ENCODE measurements at regions not wholly inside any gene's neighbourhood (a gene's known extent, or its start where the extent isn't known, plus 50 kb on each side); places are given as distances from the start of the nearest gene placed in this dataset.

GRCh38 chr1:63122079-63122478 is 200.3 kb upstream of the FOXD3 start:
- no peaks in the 10 kb centered on the region for H3K27me3 ChIP-seq
- H3K4me3 ChIP-seq: no peak overlapping the region
- H3K36me3 ChIP-seq: no peaks in the 10 kb centered on the region
- H3K4me1 ChIP-seq (ENCODE audit: insufficient read depth): no peaks in the 10 kb centered on the region
- WGBS, 3 donors: 20 to 30% (median 21%) methylated on average over 9 of the region's 9 CpGs
- intact Hi-C loops (cut with DNase I): no loop called here
- no peak for DNase-seq
- no peaks in the 10 kb centered on the region for H3K9me3 ChIP-seq
- H3K27ac ChIP-seq: no peak overlapping the region
- TF ChIP-seq CTCF (IDR thresholded peaks at IDR 0.05) (no peak), POLR2A (IDR thresholded peaks at IDR 0.05) (no peak), EP300 (IDR thresholded peaks at IDR 0.05) (no peak)

- Histone ChIP-seq H3K4me3 (no peak overlapping the region), H3K27ac (no peak overlapping the region), H3K4me1 (ENCODE audit: insufficient read depth) (no peaks in the 10 kb centered on the region), H3K9me3 (no peaks in the 10 kb centered on the region), H3K36me3 (no peaks in the 10 kb centered on the region), H3K27me3 (no peaks in the 10 kb centered on the region)
- no peak for TF ChIP-seq EP300 (IDR thresholded peaks at IDR 0.05)
- TF ChIP-seq CTCF (IDR thresholded peaks at IDR 0.05): no peak
- no peak for TF ChIP-seq POLR2A (IDR thresholded peaks at IDR 0.05)
- intact Hi-C loops (cut with DNase I): no loop called here
- WGBS, 3 donors: 8 to 14% (median 10%) methylated on average over 3 of the region's 3 CpGs
- DNase-seq: no peak
Measured at GRCh38 chr1:63124666-63125191, 197.6 kb upstream of the FOXD3 start.

DNA sequence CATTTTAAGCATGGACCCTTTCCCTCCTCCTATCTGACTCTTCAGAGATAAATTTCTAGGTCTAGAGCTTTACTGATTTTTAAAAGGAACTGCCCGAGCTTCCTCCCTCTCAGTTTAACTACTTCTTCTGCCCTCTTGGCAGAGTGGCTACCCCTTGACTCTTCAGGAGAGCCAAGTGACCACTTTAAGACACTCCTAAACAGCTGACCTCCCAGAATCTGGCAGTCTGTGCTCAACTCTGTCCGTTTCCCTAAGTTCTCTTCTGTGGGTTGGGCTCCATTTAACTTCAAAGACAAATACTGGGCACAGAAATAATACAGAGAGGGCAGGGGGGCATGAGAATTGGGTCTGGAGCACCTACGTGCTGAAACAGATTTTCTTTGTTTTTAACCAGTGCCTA is 196.3 kb upstream of the FOXD3 start:
- TF ChIP-seq POLR2A (IDR thresholded peaks at IDR 0.05): no peak
- TF ChIP-seq EP300 (IDR thresholded peaks at IDR 0.05): no peak
- TF ChIP-seq CTCF (IDR thresholded peaks at IDR 0.05): no peak
- Histone ChIP-seq H3K36me3 (no peaks in the 10 kb centered on the region), H3K9me3 (no peaks in the 10 kb centered on the region), H3K27me3 (no peaks in the 10 kb centered on the region), H3K4me1 (ENCODE audit: insufficient read depth) (no peaks in the 10 kb centered on the region), H3K27ac (no peak overlapping the region), H3K4me3 (no peak overlapping the region)
- DNase-seq: no peak
- 40 to 55% (median 49%) methylated on average over 3 of the region's 3 CpGs for WGBS, 3 donors
- intact Hi-C loops (cut with DNase I): no loop called here

DNA sequence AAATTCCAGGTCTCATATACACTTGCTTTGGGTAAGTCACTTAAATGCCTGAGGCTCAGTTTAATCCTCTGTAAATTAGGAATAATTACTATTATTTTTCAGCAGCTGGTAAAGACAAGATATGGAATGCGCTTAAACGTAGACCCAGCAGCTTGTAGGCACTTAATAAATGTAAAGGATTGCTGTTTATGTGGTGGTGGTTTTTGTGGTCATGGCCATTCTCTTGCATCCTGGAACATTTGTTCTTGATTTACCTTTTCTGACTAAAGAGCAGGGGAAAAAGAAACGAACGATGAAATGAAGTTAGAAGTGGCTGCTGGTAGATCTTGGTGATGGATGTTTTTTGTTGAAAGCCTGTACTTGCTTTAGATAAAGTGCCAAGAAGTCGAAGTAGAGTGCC is 195.0 kb upstream of the FOXD3 start:
- DNase-seq: no peak
- Histone ChIP-seq H3K27me3 (no peaks in the 10 kb centered on the region), H3K36me3 (no peaks in the 10 kb centered on the region), H3K27ac (no peak overlapping the region), H3K4me1 (ENCODE audit: insufficient read depth) (no peaks in the 10 kb centered on the region), H3K9me3 (no peaks in the 10 kb centered on the region), H3K4me3 (no peak overlapping the region)
- TF ChIP-seq EP300 (IDR thresholded peaks at IDR 0.05) (no peak), POLR2A (IDR thresholded peaks at IDR 0.05) (no peak), CTCF (IDR thresholded peaks at IDR 0.05) (no peak)
- WGBS, 3 donors: 36 to 50% (median 45%) methylated on average over 5 of the region's 5 CpGs
- intact Hi-C loops (cut with DNase I): no loop called here
